ENCODE measurements at regions not wholly inside any gene's neighbourhood (a gene's known extent, or its start where the extent isn't known, plus 50 kb on each side); places are given as distances from the start of the nearest gene placed in this dataset.

- DNase-seq: no peak
Measured at GRCh38 chr10:91040343-91040742, 119.5 kb upstream of the ANKRD1 start.

DNA sequence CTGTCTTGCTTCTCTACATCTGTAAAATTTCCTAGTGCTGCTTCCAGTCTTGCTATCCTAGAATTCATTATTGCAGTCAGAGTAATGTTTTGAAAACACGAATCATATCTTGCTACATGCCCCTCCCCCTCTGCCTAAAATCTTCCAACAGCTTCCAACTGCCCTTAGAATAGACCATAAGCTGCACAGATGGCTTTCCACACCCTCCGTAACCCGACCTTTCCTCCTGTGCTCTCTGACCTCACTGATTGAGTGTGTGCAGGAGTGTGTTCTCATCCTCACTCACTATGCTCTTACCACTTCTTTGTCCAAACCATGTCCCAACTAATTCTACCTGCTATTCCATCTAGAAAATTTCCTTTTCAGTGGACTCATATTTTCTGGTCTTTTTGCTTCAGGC, 121.2 kb upstream of the ANKRD1 start:
- no peak for DNase-seq

DNA sequence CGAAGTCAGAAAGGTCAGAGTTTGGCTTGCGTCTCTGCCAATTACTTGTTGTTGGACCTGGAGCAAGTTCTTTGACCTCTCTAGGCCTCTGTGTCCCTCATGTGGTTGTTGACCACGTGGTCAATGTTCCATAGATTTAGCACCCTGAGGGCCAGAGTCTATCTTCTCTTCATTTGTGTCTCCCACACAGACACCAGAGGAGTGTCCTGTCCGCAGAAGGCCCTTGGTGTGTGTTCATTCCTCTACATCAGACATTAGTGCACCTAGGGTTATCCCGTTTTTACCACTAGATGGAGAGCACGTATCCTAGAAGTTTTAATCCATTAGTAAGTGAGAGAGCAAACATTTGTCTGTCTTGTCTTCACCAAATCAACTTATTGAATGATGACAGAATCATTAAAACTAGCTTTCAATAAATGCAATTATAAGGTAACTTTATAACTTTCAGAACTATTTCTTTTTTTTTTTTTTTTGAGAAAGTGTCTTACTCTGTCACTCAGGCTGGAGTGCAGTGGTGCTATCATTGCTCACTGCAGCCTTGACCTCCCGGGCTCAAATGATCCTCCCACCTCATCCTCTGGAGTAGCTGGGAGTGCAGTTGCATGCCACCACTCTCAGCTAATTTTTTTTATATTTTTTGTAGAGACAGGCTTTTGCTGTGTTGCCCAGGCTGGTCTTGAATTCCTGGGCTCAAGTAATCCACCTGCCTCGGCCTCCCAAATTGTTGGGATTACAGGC, 122.5 kb upstream of the ANKRD1 start:
- no peak for DNase-seq

GRCh38 chr10:91046869-91047268, 126.0 kb upstream of the ANKRD1 start:
- DNase-seq: no peak

GRCh38 chr10:91048380-91048779, 127.5 kb upstream of the ANKRD1 start:
- no peak for DNase-seq

- no peak for DNase-seq
Measured at GRCh38 chr10:91049296-91049987, 128.6 kb upstream of the ANKRD1 start.

- DNase-seq: no peak
Measured at GRCh38 chr10:91049988-91050360, 129.1 kb upstream of the ANKRD1 start.

DNA sequence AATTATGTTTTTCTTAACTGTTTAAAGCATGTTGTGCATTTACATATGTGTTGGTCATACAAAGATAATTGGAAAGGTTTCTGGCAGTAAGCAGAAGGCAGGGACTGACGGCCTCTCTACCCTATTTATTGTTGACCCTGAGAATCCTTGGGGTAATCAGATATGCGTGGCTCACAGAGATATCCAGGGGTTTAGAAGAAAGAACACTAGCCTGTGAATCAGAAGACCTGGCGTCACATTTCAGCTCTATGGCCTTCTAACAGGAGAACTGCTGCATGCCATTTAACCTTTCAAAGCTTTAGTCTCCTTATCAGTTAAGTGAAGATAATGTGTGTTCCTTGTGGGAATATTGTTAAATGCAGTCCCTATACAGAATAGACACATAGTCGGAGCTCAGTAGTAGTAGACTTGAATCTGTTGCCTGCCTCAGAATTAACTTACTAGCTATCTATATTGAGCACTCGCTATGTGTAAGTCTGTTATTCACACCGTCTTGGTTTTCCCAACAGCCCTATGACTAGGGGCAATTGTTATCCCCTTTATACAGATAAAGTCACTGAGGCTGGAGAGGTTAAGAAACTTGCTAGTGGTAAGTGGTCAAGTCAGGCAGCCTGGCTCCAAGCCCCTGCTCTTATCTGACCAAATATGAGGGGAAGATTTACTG, 129.6 kb upstream of the ANKRD1 start:
- no peak for DNase-seq

DNA sequence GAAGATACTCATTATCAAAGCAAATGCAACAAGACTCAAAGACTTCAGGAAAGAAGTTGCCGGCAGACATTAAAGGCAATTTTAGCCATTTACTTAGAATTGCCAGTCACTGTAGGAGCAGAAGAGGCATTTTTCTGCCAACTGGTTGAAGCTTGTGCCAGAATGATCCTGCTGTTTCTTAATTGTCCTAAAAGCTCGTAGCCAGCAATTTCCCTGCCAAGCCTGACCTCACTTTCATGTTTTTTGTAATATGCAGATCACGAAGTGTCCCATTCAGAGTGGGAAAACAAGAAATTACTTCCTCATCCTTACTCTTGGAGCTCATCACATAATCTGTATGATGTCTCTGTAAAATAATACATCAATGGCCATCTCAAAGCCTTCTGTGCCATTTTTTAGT, 130.9 kb upstream of the ANKRD1 start:
- DNase-seq: no peak

DNA sequence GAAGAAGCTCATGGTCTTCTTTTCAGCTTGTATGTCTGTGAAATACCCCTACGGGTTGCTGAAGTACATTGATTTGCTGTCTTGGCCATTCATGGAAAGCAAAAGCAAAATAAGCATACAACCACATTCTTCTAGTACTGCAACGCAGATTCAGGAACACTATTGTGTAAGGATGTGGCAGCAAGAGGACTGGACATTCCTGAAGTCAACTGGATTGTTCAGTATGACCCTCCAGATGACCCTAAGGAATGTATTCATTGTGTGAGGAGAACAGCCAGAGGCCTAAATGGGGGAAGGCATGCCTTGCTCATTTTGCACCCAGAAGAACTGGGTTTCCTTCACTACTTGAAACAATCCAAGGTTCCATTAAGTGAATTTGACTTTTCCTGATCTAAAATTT, 133.4 kb upstream of the ANKRD1 start:
- no peak for DNase-seq

DNA sequence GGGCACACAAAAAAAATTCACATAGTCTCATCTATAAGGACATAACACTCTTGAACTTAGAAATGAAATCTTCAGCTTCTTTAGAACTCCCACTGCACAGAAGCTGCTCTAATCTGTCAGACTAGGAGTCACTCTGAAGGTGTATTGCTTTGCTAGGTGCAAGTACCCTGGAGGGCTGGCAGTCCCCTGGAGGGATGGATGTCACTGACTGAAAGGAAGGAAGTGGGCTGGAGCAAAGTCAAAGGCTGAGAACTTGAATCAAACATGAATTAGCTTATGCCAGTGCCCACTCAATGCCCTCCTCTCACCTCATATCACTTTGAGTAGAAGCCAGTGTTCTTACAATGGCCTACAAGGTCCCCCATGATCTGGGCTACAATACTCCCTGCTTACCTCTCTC, 140.3 kb upstream of the ANKRD1 start:
- DNase-seq: no peak

- DNase-seq: no peak
Measured at GRCh38 chr10:91061608-91062007, 140.7 kb upstream of the ANKRD1 start.

DNA sequence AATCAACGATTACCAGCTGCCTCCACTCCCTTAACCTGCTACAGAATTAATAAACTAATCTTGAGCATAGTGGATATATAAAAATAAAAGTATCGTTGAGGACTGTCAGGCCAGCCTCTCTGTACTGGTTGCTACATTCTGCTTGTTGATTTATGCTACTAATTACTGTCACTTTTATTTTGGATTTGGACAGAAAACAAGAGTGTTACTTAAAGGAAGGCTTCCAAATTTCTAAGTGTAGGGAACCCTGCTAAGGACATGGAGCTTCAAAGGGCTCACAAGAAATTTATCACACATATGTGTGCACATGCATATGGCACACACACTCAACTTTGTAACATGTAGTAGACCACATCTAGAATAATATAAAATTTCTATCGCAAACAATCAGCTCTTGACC, 141.2 kb upstream of the ANKRD1 start:
- no peak for DNase-seq

GRCh38 chr10:91071786-91072185, 148.7 kb upstream of the PCGF5 start:
- no peak for DNase-seq

- DNase-seq: no peak
Measured at GRCh38 chr10:91073286-91073979, 147.0 kb upstream of the PCGF5 start.

GRCh38 chr10:91076991-91077548, 143.4 kb upstream of the PCGF5 start:
- no peak for DNase-seq

GRCh38 chr10:91077549-91078071, 142.9 kb upstream of the PCGF5 start:
- DNase-seq: no peak

GRCh38 chr10:91080776-91081175, 139.7 kb upstream of the PCGF5 start:
- DNase-seq: no peak

DNA sequence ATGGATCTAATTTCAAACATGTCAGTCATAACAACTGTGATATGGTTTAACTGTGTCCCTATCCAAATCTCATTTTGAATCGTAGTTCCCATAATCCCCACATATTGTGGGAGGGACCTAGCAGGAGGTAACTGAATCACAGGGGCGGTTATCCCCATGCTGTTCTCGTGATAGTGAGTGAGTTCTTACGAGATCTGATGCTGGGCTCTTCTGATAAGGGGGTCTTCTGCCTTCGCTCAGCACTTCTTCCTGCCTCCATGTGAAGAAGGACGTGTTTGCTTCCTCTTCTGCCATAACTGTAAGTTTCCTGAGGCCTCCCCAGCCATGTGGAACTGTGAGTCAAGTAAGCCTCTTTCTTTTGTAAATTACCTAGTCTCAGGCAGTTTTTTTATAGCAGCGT, 138.0 kb upstream of the PCGF5 start:
- no peak for DNase-seq

GRCh38 chr10:91088300-91089140, 131.9 kb upstream of the PCGF5 start:
- no peak for DNase-seq

DNA sequence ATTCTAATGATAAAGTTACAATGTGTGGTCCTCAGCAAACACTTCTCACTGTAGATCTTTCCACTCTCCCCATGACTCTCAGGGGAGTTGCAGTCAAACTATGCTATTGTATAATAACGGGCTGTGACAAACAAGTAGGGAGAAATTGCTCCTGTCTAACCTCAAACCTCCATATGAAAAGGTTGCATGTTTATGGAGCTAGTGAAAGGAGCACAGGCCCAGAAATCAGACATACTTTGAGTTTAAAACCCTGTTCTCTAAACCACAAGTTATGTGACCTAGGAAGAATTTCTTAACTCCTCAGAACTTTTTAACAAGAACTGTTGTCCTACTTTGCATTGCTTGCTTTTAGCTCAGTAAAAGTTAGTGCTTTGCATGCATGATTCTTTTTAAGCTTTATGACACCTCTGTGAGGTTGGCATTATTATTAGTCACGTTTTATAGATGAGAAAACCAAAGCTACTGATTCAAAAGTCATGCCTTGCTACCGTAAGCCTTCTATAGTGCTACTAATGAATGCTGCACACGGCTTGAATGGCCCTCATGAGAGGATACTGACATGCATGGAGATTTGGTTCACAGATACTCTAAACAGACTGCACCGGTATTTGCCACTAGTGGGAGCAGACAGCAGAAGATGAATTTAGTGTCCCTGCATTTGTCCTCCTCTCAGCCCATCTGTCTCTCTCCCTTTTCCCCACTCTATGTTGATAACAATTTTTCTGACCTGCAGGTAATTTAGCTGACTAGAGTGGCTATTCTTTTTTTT, 129.5 kb upstream of the PCGF5 start:
- no peak for DNase-seq

Measured in stimulated activated CD4-positive, alpha-beta T cell treated with anti-CD3 and anti-CD28 coated beads, Interleukin-4, amount 100 ng/mL, for 4 hours (primary cell).